ENCODE measurements at regions not wholly inside any gene's neighbourhood (a gene's known extent, or its start where the extent isn't known, plus 50 kb on each side); places are given as distances from the start of the nearest gene placed in this dataset.
A peak's percentile ranks its signal among the peaks of the same experiment; 100 is the strongest.

DNA sequence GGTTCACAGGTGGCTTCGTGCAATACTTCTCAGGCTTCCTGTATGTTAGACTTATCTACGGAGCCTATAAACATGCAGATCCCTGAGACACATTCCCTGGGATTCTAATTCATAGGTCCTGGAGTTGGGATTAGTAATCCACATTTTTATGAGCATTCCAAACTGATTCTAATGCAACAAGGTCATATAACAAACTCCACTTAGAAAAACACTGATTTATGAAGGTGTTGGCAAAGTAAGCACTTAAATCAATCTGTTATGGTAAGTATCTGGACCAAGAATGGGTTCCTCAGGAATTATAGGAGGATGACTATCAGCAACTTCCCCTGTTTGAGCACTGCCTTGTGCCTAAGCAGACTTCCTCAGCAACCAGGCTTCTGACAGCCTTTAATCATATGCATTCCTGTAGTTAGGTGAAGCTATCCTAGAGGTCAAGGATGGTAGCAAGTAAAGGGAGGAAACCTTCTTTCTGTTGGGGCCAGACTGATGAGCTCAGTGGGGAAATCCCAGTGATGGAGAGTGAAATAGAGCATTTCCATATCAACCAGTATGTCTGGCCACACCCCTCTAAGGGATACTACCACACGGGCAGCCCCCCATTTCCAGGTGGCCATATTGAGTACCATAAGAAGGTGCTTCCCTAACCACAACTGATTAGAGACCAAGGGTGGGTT is 89.6 kb downstream of the RASSF10 start:
- TF ChIP-seq YY1 (IDR thresholded peaks at IDR 0.05; ENCODE audit: insufficient read depth, insufficient read length) (no peak), SUZ12 (IDR thresholded peaks at IDR 0.05; ENCODE audit: extremely low read depth, insufficient read depth, insufficient read length) (no peak), ZNF274 (IDR thresholded peaks at IDR 0.05; ENCODE audit: low read depth, low read length) (no peak)
- no peak for DNase-seq (ENCODE audit: low read depth, low spot score)

GRCh38 chr11:13101644-13102512 is 92.8 kb downstream of the RASSF10 start:
- peak; percentile 48 for DNase-seq (ENCODE audit: low read depth, low spot score)
- peak overlapping the region; percentile 17 for H3K9ac ChIP-seq (ENCODE audit: insufficient read length, low read depth)

More for the DNA sequence above, 89.6 kb downstream of the RASSF10 start:
- no peaks in the 10 kb centered on the region for H3K27me3 ChIP-seq (ENCODE audit: insufficient read depth, insufficient read length)
- no peaks in the 10 kb centered on the region for H3K36me3 ChIP-seq (ENCODE audit: insufficient read depth, insufficient read length, low read length)
- H3K9ac ChIP-seq (ENCODE audit: insufficient read length, low read depth): no peak overlapping the region
- H3K4me3 ChIP-seq (ENCODE audit: insufficient read length, low read depth): no peak overlapping the region
- no peaks in the 10 kb centered on the region for H3K9me3 ChIP-seq (ENCODE audit: insufficient read depth, low read length)
- H3K4me1 ChIP-seq (ENCODE audit: insufficient read depth, insufficient read length): peaks cover 4% of the 10 kb centered on the region

GRCh38 chr11:13102513-13102840 is 93.4 kb downstream of the RASSF10 start:
- Histone ChIP-seq H3K36me3 (ENCODE audit: insufficient read depth, insufficient read length, low read length) (no peaks in the 10 kb centered on the region), H3K4me3 (ENCODE audit: insufficient read length, low read depth) (no peak overlapping the region), H3K9ac (ENCODE audit: insufficient read length, low read depth) (no peak overlapping the region), H3K4me1 (ENCODE audit: insufficient read depth, insufficient read length) (peaks cover 4% of the 10 kb centered on the region), H3K27me3 (ENCODE audit: insufficient read depth, insufficient read length) (no peaks in the 10 kb centered on the region), H3K9me3 (ENCODE audit: insufficient read depth, low read length) (no peaks in the 10 kb centered on the region)
- TF ChIP-seq SUZ12 (IDR thresholded peaks at IDR 0.05; ENCODE audit: extremely low read depth, insufficient read depth, insufficient read length): no peak
- no peak for TF ChIP-seq ZNF274 (IDR thresholded peaks at IDR 0.05; ENCODE audit: low read depth, low read length)
- TF ChIP-seq YY1 (IDR thresholded peaks at IDR 0.05; ENCODE audit: insufficient read depth, insufficient read length): no peak
- DNase-seq (ENCODE audit: low read depth, low spot score): no peak

More at GRCh38 chr11:13101644-13102512, 92.8 kb downstream of the RASSF10 start:
- H3K4me1 ChIP-seq (ENCODE audit: insufficient read depth, insufficient read length): peaks cover 4% of the 10 kb centered on the region
- TF ChIP-seq YY1 (IDR thresholded peaks at IDR 0.05; ENCODE audit: insufficient read depth, insufficient read length) (no peak), SUZ12 (IDR thresholded peaks at IDR 0.05; ENCODE audit: extremely low read depth, insufficient read depth, insufficient read length) (no peak), ZNF274 (IDR thresholded peaks at IDR 0.05; ENCODE audit: low read depth, low read length) (no peak)
- H3K36me3 ChIP-seq (ENCODE audit: insufficient read depth, insufficient read length, low read length): no peaks in the 10 kb centered on the region
- no peak overlapping the region for H3K4me3 ChIP-seq (ENCODE audit: insufficient read length, low read depth)
- no peaks in the 10 kb centered on the region for H3K9me3 ChIP-seq (ENCODE audit: insufficient read depth, low read length)
- H3K27me3 ChIP-seq (ENCODE audit: insufficient read depth, insufficient read length): no peaks in the 10 kb centered on the region

DNA sequence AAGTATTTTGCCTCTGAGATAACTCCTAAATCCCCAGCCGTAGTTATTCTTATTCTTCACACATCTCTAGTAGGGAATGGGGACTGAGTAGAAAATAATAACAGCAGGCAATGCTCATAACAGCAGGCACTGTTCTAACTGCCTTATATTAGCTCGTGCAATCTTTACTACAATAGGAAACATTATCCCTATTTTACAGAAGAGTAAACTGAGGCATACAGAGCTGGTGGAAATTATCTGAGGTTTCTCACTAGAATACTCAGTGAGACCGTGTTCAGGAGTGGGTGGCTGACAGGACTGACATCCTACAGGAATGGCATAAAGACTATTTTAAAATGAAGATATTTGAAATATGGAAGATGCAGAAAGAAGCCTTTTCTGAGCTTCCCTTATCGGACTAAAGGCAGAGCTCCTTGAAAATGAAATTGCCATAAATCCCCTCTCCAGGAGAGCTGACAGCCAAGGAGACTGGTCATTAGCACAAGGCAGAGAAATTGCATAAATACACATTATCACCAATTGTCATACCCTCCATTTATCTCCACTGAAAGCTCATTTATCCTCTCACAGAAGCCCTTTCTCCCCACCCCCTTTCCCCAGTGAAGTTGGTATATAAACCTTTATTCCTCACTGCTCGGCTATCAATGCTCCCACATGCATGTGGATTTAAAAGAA is 93.9 kb downstream of the RASSF10 start:
- H3K4me1 ChIP-seq (ENCODE audit: insufficient read depth, insufficient read length): peaks cover 4% of the 10 kb centered on the region
- H3K27me3 ChIP-seq (ENCODE audit: insufficient read depth, insufficient read length): no peaks in the 10 kb centered on the region
- no peak overlapping the region for H3K4me3 ChIP-seq (ENCODE audit: insufficient read length, low read depth)
- no peak for TF ChIP-seq SUZ12 (IDR thresholded peaks at IDR 0.05; ENCODE audit: extremely low read depth, insufficient read depth, insufficient read length)
- no peak for TF ChIP-seq YY1 (IDR thresholded peaks at IDR 0.05; ENCODE audit: insufficient read depth, insufficient read length)
- TF ChIP-seq ZNF274 (IDR thresholded peaks at IDR 0.05; ENCODE audit: low read depth, low read length): no peak
- H3K36me3 ChIP-seq (ENCODE audit: insufficient read depth, insufficient read length, low read length): no peaks in the 10 kb centered on the region
- H3K9ac ChIP-seq (ENCODE audit: insufficient read length, low read depth): no peak overlapping the region
- DNase-seq (ENCODE audit: low read depth, low spot score): no peak
- H3K9me3 ChIP-seq (ENCODE audit: insufficient read depth, low read length): 0 out of 2 replicates have a peak, but pooled peaks cover 2% of the 10 kb centered on the region

GRCh38 chr11:13103962-13104554 is 94.9 kb downstream of the RASSF10 start:
- H3K27me3 ChIP-seq (ENCODE audit: insufficient read depth, insufficient read length): no peaks in the 10 kb centered on the region
- peaks cover 4% of the 10 kb centered on the region for H3K4me1 ChIP-seq (ENCODE audit: insufficient read depth, insufficient read length)
- peaks cover 12% of the 10 kb centered on the region; the same call in 1 of the 2 replicates for H3K9me3 ChIP-seq (ENCODE audit: insufficient read depth, low read length)
- no peak for TF ChIP-seq YY1 (IDR thresholded peaks at IDR 0.05; ENCODE audit: insufficient read depth, insufficient read length)
- TF ChIP-seq SUZ12 (IDR thresholded peaks at IDR 0.05; ENCODE audit: extremely low read depth, insufficient read depth, insufficient read length): no peak
- TF ChIP-seq ZNF274 (IDR thresholded peaks at IDR 0.05; ENCODE audit: low read depth, low read length): no peak
- no peak for DNase-seq (ENCODE audit: low read depth, low spot score)
- H3K9ac ChIP-seq (ENCODE audit: insufficient read length, low read depth): no peak overlapping the region
- no peak overlapping the region for H3K4me3 ChIP-seq (ENCODE audit: insufficient read length, low read depth)
- no peaks in the 10 kb centered on the region for H3K36me3 ChIP-seq (ENCODE audit: insufficient read depth, insufficient read length, low read length)

DNA sequence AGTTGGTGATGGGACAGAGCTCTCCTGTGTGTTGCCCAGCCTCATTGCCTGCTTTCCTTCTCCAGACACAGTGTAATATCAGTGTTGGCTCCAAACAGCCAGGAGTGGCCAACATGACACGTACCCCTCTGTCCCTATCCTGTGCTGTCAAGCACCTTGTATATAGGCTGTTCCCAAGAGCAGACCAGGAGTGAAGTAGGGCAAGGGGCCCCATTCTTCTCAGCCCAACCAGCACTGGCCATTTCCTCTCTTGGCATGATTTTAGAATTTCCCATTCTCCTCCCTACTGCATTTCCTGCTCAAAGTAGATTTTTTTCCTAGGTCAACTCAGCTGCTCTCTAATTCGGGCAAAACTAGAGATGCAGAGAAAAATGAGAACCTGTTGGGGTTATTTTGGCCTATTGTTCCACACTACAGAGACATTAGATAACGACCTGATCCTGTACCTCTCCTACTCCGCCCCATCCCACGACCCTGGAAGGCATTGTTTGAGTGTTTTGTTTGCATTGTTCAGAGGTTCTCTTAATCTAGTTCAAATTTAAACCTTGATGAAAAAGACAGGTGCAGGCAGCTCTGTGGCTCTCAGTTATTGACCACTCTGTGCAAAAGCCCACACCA is 95.6 kb downstream of the RASSF10 start:
- no peak overlapping the region for H3K9ac ChIP-seq (ENCODE audit: insufficient read length, low read depth)
- no peak overlapping the region for H3K4me3 ChIP-seq (ENCODE audit: insufficient read length, low read depth)
- no peak for TF ChIP-seq ZNF274 (IDR thresholded peaks at IDR 0.05; ENCODE audit: low read depth, low read length)
- no peak for TF ChIP-seq SUZ12 (IDR thresholded peaks at IDR 0.05; ENCODE audit: extremely low read depth, insufficient read depth, insufficient read length)
- no peaks in the 10 kb centered on the region for H3K27me3 ChIP-seq (ENCODE audit: insufficient read depth, insufficient read length)
- DNase-seq (ENCODE audit: low read depth, low spot score): no peak
- peaks cover 15% of the 10 kb centered on the region; the same call in 1 of the 2 replicates for H3K9me3 ChIP-seq (ENCODE audit: insufficient read depth, low read length)
- no peaks in the 10 kb centered on the region for H3K36me3 ChIP-seq (ENCODE audit: insufficient read depth, insufficient read length, low read length)
- peaks cover 4% of the 10 kb centered on the region for H3K4me1 ChIP-seq (ENCODE audit: insufficient read depth, insufficient read length)
